H7 (cell line): ENCODE measurements at regions not wholly inside any gene's neighbourhood (a gene's known extent, or its start where the extent isn't known, plus 50 kb on each side); places are given as distances from the start of the nearest gene placed in this dataset.

Source experiments
- DNase-seq: peaks from one replicate; pipeline ENCODE4 v3.0.0; 2012
- H3K27me3 ChIP-seq: 2 replicates; pipeline ENCODE4 v1.6.0; 2011; ENCODE audit warnings: mild to moderate bottlenecking, low read length; ENCODE audit not compliant: control insufficient read depth, insufficient read depth
- H3K36me3 ChIP-seq: replicated peaks from 2 replicates; pipeline ENCODE4 v1.5.1; 2011; ENCODE audit warnings: low read length; ENCODE audit not compliant: control insufficient read depth, insufficient read depth
- H3K4me3 ChIP-seq: 2 replicates; pipeline ENCODE4 v1.5.1; 2011; ENCODE audit warnings: low read depth, mild to moderate bottlenecking, control low read depth, low read length, moderate library complexity; ENCODE audit not compliant: insufficient read depth

- Histone ChIP-seq H3K27me3 (no peaks in the 10 kb centered on the region), H3K4me3 (no peak overlapping the region), H3K36me3 (no peaks in the 10 kb centered on the region)
- DNase-seq, result no peak
These were observed 616.0 kb upstream of the TBL1XR1 start for GRCh38 chr3:177813322-177813721.

- Histone ChIP-seq H3K4me3 (no peak overlapping the region), H3K36me3 (no peaks in the 10 kb centered on the region), H3K27me3 (no peaks in the 10 kb centered on the region)
- DNase-seq, result no peak
These were observed 619.5 kb upstream of the TBL1XR1 start for GRCh38 chr3:177816667-177817208.

- no peak for DNase-seq
- no peaks in the 10 kb centered on the region for H3K27me3 ChIP-seq
- H3K4me3 ChIP-seq, result no peak overlapping the region
- no peaks in the 10 kb centered on the region for H3K36me3 ChIP-seq
These were observed 620.5 kb upstream of the TBL1XR1 start for GRCh38 chr3:177817751-177818150.

- DNase-seq, result no peak
- Histone ChIP-seq H3K4me3 (no peak overlapping the region), H3K27me3 (no peaks in the 10 kb centered on the region), H3K36me3 (no peaks in the 10 kb centered on the region)
These were observed 621.5 kb upstream of the TBL1XR1 start for GRCh38 chr3:177818712-177819240.

- no peaks in the 10 kb centered on the region for H3K27me3 ChIP-seq
- no peak overlapping the region for H3K4me3 ChIP-seq
- H3K36me3 ChIP-seq, result no peaks in the 10 kb centered on the region
- DNase-seq, result no peak
These were observed 623.5 kb upstream of the TBL1XR1 start for GRCh38 chr3:177820683-177821316.

- no peak for DNase-seq
- Histone ChIP-seq H3K27me3 (no peaks in the 10 kb centered on the region), H3K36me3 (no peaks in the 10 kb centered on the region), H3K4me3 (no peak overlapping the region)
These were observed 625.4 kb upstream of the TBL1XR1 start for GRCh38 chr3:177822681-177823096.

GRCh38 chr3:177823701-177824189, 626.5 kb upstream of the TBL1XR1 start:
- no peak overlapping the region for H3K4me3 ChIP-seq
- DNase-seq, result no peak
- no peaks in the 10 kb centered on the region for H3K36me3 ChIP-seq

GRCh38 chr3:177824190-177824786, 627.0 kb upstream of the TBL1XR1 start:
- no peak for DNase-seq
- no peak overlapping the region for H3K4me3 ChIP-seq
- no peaks in the 10 kb centered on the region for H3K36me3 ChIP-seq
- no peaks in the 10 kb centered on the region for H3K27me3 ChIP-seq

More at GRCh38 chr3:177823701-177824189, 626.5 kb upstream of the TBL1XR1 start:
- H3K27me3 ChIP-seq, result no peaks in the 10 kb centered on the region

- H3K27me3 ChIP-seq, result no peaks in the 10 kb centered on the region
- no peaks in the 10 kb centered on the region for H3K36me3 ChIP-seq
- no peak for DNase-seq
- H3K4me3 ChIP-seq, result no peak overlapping the region
These were observed 627.6 kb upstream of the TBL1XR1 start for GRCh38 chr3:177824841-177825240.

- no peaks in the 10 kb centered on the region for H3K36me3 ChIP-seq
- no peak for DNase-seq
- H3K4me3 ChIP-seq, result no peak overlapping the region
- no peaks in the 10 kb centered on the region for H3K27me3 ChIP-seq
These were observed 629.0 kb upstream of the TBL1XR1 start for GRCh38 chr3:177826253-177826652.

GRCh38 chr3:177827511-177828207, 630.4 kb upstream of the TBL1XR1 start:
- H3K36me3 ChIP-seq, result no peaks in the 10 kb centered on the region
- no peak for DNase-seq
- no peaks in the 10 kb centered on the region for H3K27me3 ChIP-seq
- no peak overlapping the region for H3K4me3 ChIP-seq

GRCh38 chr3:177828208-177828565, 630.9 kb upstream of the TBL1XR1 start:
- no peak for DNase-seq
- H3K36me3 ChIP-seq, result no peaks in the 10 kb centered on the region
- H3K4me3 ChIP-seq, result no peak overlapping the region
- H3K27me3 ChIP-seq, result no peaks in the 10 kb centered on the region

GRCh38 chr3:177830411-177830849, 633.1 kb upstream of the TBL1XR1 start:
- no peak for DNase-seq
- Histone ChIP-seq H3K27me3 (no peaks in the 10 kb centered on the region), H3K36me3 (no peaks in the 10 kb centered on the region), H3K4me3 (no peak overlapping the region)

GRCh38 chr3:177831361-177831760, 634.1 kb upstream of the TBL1XR1 start:
- Histone ChIP-seq H3K27me3 (no peaks in the 10 kb centered on the region), H3K4me3 (no peak overlapping the region), H3K36me3 (no peaks in the 10 kb centered on the region)
- DNase-seq, result no peak

GRCh38 chr3:177832880-177833279, 635.6 kb upstream of the TBL1XR1 start:
- no peaks in the 10 kb centered on the region for H3K27me3 ChIP-seq
- no peaks in the 10 kb centered on the region for H3K36me3 ChIP-seq
- no peak overlapping the region for H3K4me3 ChIP-seq
- DNase-seq, result no peak
